Panc1 (cell line): ENCODE measurements at regions not wholly inside any gene's neighbourhood (a gene's known extent, or its start where the extent isn't known, plus 50 kb on each side); places are given as distances from the start of the nearest gene placed in this dataset.
"Not testable (repeated sequence)": the region's sequence is repeated elsewhere in the genome, so short reads cannot be mapped to it uniquely, and the experiment has no call there.

Experiments used
- CTCF ChIP-seq: fragments of 450-650 bp; IDR thresholded peaks from 2 replicates; pipeline ENCODE4 v1.5.1; 2017; ENCODE audit warnings: mild to moderate bottlenecking
- POLR2AphosphoS5 ChIP-seq: IDR thresholded peaks from 2 replicates; pipeline ENCODE4 v1.6.1; 2012; ENCODE audit warnings: mild to moderate bottlenecking, low read depth, low read length, moderate library complexity
- REST ChIP-seq, 2 experiments: IDR thresholded peaks; 2 replicates each; pipeline ENCODE4 v1.6.1; 2011 to 2012; ENCODE audit warnings: low read depth in 2 of 2, control low read depth in 1 of 2, low read length in 1 of 2, mild to moderate bottlenecking in 1 of 2, moderate library complexity in 1 of 2; ENCODE audit not compliant: insufficient read depth in 1 of 2
- TCF7L2 ChIP-seq: IDR thresholded peaks from 2 replicates; pipeline ENCODE4 v1.6.1; 2011; ENCODE audit warnings: mild to moderate bottlenecking, low read depth, low read length, inconsistent platforms

GRCh38 chr2:87132577-87132976 lies 110.9 kb upstream of the PLGLB1 start:
- not testable (repeated sequence) for TF ChIP-seq TCF7L2; CTCF; REST (IDR thresholded peaks at IDR 0.05; ENCODE audit: insufficient read depth in 1 of 2, low read depth in 2 of 2, low read length in 1 of 2); POLR2AphosphoS5
